ENCODE measurements at regions not wholly inside any gene's neighbourhood (a gene's known extent, or its start where the extent isn't known, plus 50 kb on each side); places are given as distances from the start of the nearest gene placed in this dataset.

DNA sequence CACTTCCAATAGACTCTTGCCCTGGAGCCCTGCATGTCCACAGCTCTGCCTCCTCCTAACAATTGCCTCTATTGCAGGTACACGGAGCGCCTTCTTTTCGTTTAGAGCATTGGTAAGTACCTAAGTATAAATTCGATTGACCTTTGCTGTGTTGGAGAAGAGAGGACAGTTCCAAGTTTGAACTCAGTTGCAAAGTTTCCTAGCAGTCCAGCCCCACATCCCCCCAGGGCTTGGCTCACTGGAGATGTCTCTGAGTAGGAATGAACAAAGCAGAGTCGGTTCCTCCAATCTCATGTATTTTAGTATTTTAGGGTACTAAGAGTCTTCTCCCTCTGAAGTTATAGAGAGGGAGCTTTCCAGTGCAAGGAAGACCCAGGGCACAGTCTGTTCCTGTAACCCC is 238.9 kb upstream of the AJAP1 start:
- TF ChIP-seq CTCF (IDR thresholded peaks at IDR 0.05) (no peak), POLR2A (IDR thresholded peaks at IDR 0.05) (no peak)
